GM18951 (cell line): ENCODE measurements at regions not wholly inside any gene's neighbourhood (a gene's known extent, or its start where the extent isn't known, plus 50 kb on each side); places are given as distances from the start of the nearest gene placed in this dataset.

Experiments
- POLR2A ChIP-seq: IDR thresholded peaks from 4 replicates; pipeline ENCODE4 v1.6.1; 2011; ENCODE audit warnings: mild to moderate bottlenecking; ENCODE audit not compliant: insufficient read length, insufficient read depth; ENCODE audit errors: extremely low read depth
- in situ Hi-C: fragments of 300-500 bp; cut with MboI; formaldehyde crosslinking; loops from one replicate; pipeline ENCODE4 v1.12.0; 2022; ENCODE audit warnings: low sequenced_read_pairs, mixed read lengths, inconsistent platforms; ENCODE audit not compliant: unreplicated experiment

DNA sequence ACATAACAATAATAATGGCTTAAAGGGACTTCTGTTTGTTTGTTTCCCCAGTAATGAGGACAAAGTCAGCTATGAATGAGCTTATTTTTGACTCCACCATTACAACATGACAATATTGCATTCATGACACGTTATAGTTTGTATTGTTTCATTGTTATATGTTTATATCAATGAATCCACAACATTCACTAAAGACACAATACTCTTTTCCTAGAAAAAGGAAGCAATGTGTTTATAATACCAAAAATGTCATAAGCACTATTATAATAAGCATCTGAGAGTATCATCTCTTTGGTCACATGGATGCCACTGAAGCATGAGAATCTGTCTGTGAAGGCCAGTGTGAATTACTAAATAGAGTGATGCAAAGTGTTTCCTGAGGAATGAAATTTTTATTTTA is 1026.9 kb upstream of the C9orf72 start:
- in situ Hi-C loops = no loop called here
- TF ChIP-seq POLR2A = no peak

DNA sequence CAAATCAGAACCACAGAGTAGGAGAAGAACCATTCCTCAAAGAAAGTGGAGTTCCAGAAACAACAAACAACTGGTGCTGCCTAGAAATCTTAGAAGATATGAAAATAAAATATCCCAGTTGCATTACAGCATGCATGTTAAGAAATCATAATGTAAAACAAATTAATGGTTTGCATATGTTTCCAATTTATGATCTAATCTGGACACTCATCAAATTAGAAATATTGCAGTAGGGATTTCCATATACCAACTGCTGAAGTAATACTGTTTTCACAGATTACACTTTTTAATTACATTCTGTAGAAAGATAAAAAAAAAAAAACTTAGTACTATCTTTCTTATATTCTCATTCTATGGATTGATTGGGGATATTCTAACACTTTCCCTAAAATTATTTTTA is 1034.6 kb upstream of the C9orf72 start:
- in situ Hi-C loops = no loop called here
- no peak for TF ChIP-seq POLR2A

DNA sequence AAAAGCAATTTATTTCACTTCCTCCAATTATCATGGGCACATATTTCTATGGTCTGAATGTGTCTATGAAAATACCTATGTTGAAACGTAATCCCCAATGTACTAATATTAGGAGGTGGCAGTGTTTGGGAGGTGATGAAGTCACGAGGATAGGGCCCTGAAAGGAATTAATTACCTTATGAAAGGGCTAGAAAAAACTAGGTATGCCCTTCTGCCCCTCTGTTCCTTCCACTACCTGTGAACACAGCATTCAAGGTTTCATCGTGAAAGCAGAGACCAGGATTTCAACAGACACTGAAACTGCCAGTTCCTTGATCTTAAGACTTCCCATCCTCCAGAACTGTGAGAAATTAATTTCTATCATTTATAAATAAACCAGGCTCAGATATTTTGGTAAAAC is 1037.1 kb upstream of the C9orf72 start:
- in situ Hi-C loops = no loop called here
- no peak for TF ChIP-seq POLR2A

DNA sequence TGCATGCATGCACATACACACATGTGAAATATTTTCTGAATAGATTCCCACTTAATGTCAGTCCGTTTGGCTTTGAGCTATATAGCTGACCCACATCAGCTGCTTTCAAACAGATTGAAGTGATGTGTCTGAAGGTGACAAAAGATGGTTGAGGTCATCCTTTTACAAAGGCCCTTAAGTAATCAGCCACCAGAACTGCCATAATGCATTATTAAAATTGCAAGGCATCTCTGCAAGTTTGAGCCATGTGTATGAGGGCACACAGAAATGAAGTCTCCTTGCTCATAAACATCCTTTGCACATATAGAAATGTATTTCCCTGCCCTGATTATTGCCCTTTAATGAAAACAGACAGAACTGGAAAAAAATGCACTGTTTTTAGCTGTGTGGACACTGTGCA is 1043.0 kb upstream of the C9orf72 start:
- TF ChIP-seq POLR2A = no peak
- in situ Hi-C loops = no loop called here

DNA sequence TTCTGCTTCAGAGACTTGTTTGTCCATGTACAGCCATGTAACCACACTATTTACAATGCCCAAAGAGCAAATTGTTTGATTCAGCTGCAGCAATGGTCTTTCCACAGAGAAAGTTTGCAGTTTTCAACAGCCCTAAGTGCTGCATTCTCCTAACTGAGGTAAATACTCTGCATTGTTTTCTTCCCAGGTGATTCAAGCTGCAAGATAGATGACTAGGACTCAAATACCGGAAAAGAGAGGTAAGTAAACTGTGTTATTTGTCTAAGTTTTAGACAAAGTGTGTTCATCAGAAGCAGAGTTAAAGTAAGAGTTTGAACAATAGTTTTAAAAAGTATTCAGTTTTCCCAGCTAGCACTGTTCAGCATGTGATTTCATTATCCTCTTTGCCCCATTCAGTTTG is 1046.7 kb upstream of the C9orf72 start:
- no peak for TF ChIP-seq POLR2A
- in situ Hi-C loops = no loop called here

DNA sequence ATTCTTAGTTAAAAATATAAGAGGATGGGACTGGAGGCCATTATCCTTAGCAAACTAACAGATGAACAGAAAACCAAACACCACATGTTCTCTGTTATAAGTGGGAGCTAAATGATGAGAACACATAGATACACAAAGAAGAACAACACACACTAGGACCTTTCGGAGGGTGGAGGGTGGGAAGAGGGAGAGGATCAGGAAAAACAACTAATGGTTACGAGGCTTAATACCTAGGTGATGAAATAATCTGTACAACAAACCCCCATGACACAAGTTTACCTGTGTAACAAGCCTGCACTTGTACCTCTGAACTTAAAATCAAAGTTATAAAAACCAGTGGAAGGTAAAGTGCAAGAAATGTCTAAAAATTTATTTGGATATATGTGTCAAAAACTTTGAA is 1047.4 kb upstream of the C9orf72 start:
- in situ Hi-C loops = no loop called here
- no peak for TF ChIP-seq POLR2A

DNA sequence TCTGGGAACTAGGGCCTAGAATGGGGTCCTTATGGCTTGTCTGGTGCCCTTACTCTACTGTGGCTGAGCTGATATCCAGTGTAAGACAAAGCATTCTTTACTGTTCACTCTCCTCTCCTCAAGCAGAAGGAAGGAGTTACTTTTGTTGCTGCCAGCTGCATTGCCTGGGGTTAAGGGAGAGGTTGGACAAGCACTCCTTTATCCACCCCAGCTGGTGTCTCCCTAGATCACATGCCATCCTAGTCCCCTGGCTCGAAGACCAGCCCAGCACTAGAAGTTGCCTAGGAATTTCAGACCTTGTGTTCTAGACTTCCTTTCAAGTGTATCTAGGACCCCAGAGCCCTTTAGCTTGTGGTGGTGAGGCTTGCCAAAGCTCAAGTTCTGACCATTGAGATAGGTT is 1051.5 kb upstream of the C9orf72 start:
- in situ Hi-C loops = no loop called here
- no peak for TF ChIP-seq POLR2A

DNA sequence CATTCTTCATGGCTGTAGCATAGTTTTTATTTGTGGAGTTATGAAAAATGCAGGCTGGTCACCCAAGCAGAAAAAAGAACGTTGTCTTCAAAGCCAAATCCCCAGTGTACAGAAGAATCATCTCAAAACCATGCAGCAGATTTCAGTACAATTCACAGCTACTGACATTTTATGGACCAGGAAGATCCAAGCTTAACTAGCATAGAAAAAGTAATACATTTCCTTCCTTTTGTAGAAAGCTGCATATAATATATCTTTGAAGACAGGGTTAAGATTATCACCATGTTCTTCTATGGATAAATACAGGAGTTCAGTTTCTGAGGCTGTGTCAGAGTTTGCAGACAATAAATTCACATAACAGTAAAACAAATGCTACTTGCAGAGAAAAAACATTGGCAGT is 1054.8 kb upstream of the C9orf72 start:
- in situ Hi-C loops = no loop called here
- TF ChIP-seq POLR2A = no peak

DNA sequence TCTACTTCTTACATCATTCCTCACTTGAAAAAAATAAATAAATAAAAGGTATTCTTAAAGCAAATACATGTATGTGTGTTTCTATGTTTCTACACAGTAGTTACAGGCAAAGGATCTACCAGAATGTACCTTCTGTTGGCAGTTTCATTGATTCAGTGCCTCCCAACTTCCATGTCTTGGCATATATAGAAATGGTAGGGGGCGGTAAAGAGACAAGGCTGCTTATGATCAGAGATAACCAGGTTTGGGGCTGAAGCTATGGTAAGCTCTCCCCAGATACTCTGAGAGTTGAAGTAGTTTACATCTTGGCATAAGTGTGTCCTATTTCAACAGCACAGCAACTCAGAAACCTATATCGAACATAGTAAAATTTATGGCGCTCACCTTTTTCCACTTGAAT is 1075.4 kb upstream of the C9orf72 start:
- in situ Hi-C loops = no loop called here
- no peak for TF ChIP-seq POLR2A

DNA sequence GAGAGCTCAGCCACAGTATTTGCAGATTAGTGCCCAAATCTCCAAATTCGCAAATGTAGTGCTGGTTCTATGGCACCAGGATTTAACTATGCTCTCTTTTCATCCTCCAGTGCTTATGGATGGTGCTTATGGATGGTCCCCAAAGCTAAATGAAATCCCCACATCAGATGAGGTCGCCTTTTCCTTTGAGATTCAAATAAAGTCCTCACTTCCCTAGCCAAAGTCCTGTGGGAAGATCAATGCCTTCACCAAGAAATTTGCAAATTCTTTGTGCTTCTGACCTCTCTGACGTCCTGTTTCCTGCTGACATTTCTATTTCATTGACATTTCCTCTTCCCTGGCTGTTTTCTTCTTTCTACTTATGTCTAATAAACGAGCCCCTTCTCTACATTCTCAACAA is 1077.0 kb upstream of the C9orf72 start:
- no peak for TF ChIP-seq POLR2A
- in situ Hi-C loops = no loop called here

DNA sequence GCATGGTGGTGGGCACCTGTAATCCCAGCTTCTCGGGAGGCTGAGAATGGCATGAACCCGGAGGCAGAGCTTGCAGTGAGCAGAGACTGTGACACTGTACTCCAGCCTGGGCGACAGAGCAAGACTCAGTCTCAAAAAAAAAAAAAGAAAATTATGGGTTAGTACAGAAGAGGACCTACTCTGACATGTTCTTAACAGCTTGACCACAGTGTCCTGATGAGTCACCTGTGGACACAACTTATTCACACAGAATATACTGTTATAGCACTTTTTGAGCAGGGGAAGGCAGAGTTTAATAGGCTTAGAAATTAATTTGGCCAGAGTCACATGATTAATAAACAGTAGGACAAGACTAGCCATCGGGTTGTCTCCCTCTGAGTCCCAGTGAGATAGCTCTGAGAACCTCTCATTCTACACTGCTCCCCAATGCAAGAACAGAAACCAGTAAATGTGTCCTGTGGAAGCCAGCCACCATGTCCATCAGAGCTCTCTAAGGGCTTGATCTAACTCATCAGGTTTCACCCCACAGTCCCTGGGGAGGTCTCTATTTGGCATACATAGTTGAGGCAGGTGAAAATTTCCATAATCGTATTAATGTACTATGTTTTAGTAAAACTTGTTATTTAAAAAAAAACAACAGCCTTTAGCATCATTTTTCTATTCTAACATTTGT is 1077.9 kb upstream of the C9orf72 start:
- in situ Hi-C loops = no loop called here
- TF ChIP-seq POLR2A = no peak

DNA sequence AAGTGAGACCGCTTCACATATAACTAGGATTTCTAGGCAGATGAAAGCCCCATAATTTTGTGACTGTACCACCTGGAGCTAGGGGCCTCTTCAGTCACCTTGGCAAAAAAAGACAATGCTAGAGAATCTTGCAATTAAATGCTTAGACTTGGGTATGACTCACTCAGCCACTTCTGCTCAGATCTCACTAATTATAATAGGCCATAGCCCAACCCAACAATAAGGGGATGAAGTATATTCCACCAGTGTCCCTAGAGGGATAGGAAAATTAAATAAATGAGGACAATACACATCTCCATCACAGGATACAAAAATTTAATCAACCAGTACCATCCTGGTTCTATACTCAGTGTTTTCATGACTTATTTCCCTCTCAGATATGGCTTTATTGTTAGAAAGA is 1079.9 kb upstream of the C9orf72 start:
- no peak for TF ChIP-seq POLR2A
- in situ Hi-C loops = no loop called here

DNA sequence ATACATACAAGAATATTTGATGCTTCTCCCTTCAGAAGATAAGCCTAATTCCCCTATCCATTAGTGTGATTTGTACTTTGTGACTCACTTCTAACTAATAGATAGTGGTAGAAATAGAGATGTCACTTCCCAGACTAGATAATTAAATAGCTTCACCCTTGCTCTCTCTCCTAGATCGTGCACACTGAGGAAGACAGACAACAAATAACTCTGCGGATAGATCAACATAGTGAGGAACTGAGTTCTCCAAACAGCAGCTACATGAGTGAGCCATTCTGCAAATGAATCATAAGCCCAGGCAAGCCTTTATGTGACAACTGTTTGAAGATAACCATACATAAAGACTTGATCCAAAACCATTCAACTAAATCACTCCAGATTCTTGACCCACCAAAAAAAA is 1083.4 kb upstream of the C9orf72 start:
- TF ChIP-seq POLR2A = no peak
- in situ Hi-C loops = no loop called here

DNA sequence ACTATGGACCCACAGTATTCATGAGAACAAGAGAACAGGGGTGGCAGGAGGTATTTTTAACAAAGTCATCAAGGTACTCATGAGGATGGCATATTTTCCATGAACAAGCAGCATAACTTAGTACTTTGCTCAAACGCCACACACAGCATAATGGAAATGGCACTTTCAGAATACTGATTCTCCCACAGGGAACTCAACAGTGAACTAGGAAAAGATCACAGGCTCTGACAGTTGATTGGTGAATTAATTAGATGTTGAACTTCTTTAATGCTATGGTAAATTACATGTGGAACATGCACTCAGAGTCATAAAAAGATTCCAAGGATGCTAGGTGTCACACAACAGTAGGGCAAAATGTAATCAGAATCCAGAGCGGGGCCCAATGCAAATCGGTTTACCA is 1088.6 kb upstream of the C9orf72 start:
- in situ Hi-C loops = no loop called here
- no peak for TF ChIP-seq POLR2A

DNA sequence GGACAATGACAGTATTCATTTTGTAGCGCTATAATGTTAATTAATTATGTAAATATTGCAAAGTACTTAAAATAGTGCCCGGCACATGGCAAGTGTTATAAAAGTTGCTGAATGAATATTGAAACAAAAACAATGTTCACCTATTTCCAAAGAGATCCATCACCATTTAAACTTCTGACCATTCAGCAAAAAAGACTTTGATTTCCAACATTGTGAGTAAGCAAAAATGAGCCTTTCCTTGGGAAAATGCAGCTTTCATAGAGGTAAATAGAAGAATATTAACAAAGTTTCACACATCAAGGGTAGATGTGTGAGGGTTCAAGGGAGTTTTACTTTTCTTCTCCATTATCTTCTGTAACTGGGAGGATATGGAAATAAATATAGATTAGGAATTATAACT is 1089.4 kb upstream of the C9orf72 start:
- in situ Hi-C loops = no loop called here
- TF ChIP-seq POLR2A = no peak
